HFF-Myc (cell line): ENCODE measurements at regions not wholly inside any gene's neighbourhood (a gene's known extent, or its start where the extent isn't known, plus 50 kb on each side); places are given as distances from the start of the nearest gene placed in this dataset.

Experiments
- DNase-seq: peaks from one replicate; pipeline ENCODE4 v3.0.0-alpha.2; 2011; ENCODE audit warnings: low read depth; ENCODE audit errors: extremely low read depth
- H3K4me3 ChIP-seq: replicated peaks from 2 replicates; pipeline ENCODE4 v1.5.1; 2011; ENCODE audit warnings: low read depth, mild to moderate bottlenecking, control low read depth, low read length
- CTCF ChIP-seq: IDR thresholded peaks from 2 replicates; pipeline ENCODE4 v1.5.1; 2012; ENCODE audit warnings: mild to moderate bottlenecking, low read depth, low read length, control low read depth; ENCODE audit errors: missing control alignments

- no peak for TF ChIP-seq CTCF
- DNase-seq = no peak
Observed at GRCh38 chr9:74115976-74116375, 381.2 kb upstream of the RORB start.

DNA sequence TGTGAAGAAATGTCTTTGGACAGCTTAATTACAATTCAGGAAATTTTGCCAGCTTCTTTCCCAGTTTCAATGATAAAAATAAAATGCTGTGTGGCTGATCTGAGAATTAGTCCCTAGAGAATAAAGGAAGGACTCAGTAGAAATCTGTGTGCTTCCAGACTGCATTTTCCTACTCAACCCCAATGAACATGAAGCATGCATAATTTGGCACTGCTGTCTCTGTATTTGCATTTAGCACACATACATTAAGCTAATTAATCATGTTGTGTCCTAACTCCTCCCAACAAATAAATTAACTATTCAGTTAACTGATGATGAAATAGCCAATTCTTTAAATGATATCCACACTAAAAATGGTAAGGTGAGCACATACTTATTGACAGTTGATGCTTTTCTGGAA, 380.0 kb upstream of the RORB start:
- no peak overlapping the region for H3K4me3 ChIP-seq
- DNase-seq = no peak
- no peak for TF ChIP-seq CTCF

More at GRCh38 chr9:74115976-74116375, 381.2 kb upstream of the RORB start:
- no peak overlapping the region for H3K4me3 ChIP-seq

GRCh38 chr9:74117731-74118130, 379.4 kb upstream of the RORB start:
- no peak overlapping the region for H3K4me3 ChIP-seq
- DNase-seq = no peak
- no peak for TF ChIP-seq CTCF

- no peak for TF ChIP-seq CTCF
- no peak for DNase-seq
- no peak overlapping the region for H3K4me3 ChIP-seq
Observed at GRCh38 chr9:74120061-74120460, 377.1 kb upstream of the RORB start.

- TF ChIP-seq CTCF = no peak
- no peak for DNase-seq
- no peak overlapping the region for H3K4me3 ChIP-seq
Observed at GRCh38 chr9:74120470-74120869, 376.7 kb upstream of the RORB start.

GRCh38 chr9:74122216-74122615, 374.9 kb upstream of the RORB start:
- TF ChIP-seq CTCF = no peak
- no peak overlapping the region for H3K4me3 ChIP-seq
- DNase-seq = no peak

DNA sequence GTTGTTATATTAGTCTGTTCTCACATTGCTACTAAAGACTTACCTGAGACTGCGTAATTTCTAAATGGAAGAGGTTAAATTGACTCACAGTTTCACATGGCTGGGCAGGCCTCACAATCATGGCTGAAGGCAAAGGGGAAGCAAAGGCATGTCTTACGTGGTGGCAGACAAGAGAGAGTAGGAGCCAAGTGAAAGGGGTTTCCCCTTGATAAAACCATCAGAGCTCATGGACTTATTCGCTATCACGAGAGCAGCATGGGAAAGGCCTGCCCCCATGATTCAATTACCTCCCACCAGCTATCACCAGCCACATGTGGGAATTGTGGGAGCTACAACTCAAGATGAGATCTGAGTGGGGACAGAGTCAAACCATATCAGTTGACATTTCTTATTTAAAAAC, 374.5 kb upstream of the RORB start:
- no peak for TF ChIP-seq CTCF
- no peak overlapping the region for H3K4me3 ChIP-seq
- DNase-seq = no peak
